Ascending aorta (tissue), 2 donors: ENCODE measurements at regions not wholly inside any gene's neighbourhood (a gene's known extent, or its start where the extent isn't known, plus 50 kb on each side); places are given as distances from the start of the nearest gene placed in this dataset.
"Not testable (repeated sequence)": the region's sequence is repeated elsewhere in the genome, so short reads cannot be mapped to it uniquely, and the experiment has no call there.

Experiments
- DNase-seq, 2 donors: peaks; one replicate each; pipeline ENCODE4 v3.0.0-alpha.2; 2019; ENCODE audit warnings: low spot score in 2 of 2
- H3K27ac ChIP-seq, 2 donors: fragments of 200-600 bp; sonication (generic); one replicate each; pipeline ENCODE4 v1.5.1; 2016 to 2017; ENCODE audit warnings: mild to moderate bottlenecking in 1 of 2
- H3K27me3 ChIP-seq: fragments of 200-600 bp; sonication (generic); one replicate; pipeline ENCODE4 v1.5.1; 2017
- H3K36me3 ChIP-seq, 2 donors: fragments of 200-600 bp; sonication (generic); one replicate each; pipeline ENCODE4 v1.5.1; 2016
- H3K4me1 ChIP-seq, 2 donors: fragments of 200-600 bp; sonication (generic); one replicate each; pipeline ENCODE4 v1.5.1; 2016 to 2017; ENCODE audit warnings: mild to moderate bottlenecking in 1 of 2
- H3K4me3 ChIP-seq, 2 donors: fragments of 200-600 bp; sonication (generic); one replicate each; pipeline ENCODE4 v1.5.1; 2016 to 2017; ENCODE audit warnings: mild to moderate bottlenecking in 1 of 2
- H3K9me3 ChIP-seq, 2 donors: fragments of 200-600 bp; sonication (generic); one replicate each; pipeline ENCODE4 v1.5.1; 2016
- CTCF ChIP-seq, 3 experiments: fragments of 200-600 bp in 2 of 3; fragments of 450-650 bp in 1 of 3; sonication (generic) in 2 of 3; IDR thresholded peaks; one replicate each; pipeline ENCODE4 v1.5.1; 2016 to 2019; ENCODE audit warnings: antibody characterized with exemption in 3 of 3, mild to moderate bottlenecking in 1 of 3, moderate library complexity in 1 of 3
- intact Hi-C: fragments of 100-400 bp; cut with DNase I; formaldehyde crosslinking; loops from one replicate; pipeline ENCODE4 v1.15.1; 2023

- Histone ChIP-seq H3K36me3 (no peaks in the 10 kb centered on the region), H3K4me3 (no peak overlapping the region), H3K27me3 (no peaks in the 10 kb centered on the region), H3K27ac (no peak overlapping the region), H3K4me1 (no peaks in the 10 kb centered on the region), H3K9me3 (no peaks in the 10 kb centered on the region)
- DNase-seq, result no peak
- TF ChIP-seq CTCF (IDR thresholded peaks at IDR 0.05), result no peak
- intact Hi-C loops, result no loop called here
Observed at GRCh38 chr5:92308679-92309078, 925.6 kb upstream of the ARRDC3 start.

DNA sequence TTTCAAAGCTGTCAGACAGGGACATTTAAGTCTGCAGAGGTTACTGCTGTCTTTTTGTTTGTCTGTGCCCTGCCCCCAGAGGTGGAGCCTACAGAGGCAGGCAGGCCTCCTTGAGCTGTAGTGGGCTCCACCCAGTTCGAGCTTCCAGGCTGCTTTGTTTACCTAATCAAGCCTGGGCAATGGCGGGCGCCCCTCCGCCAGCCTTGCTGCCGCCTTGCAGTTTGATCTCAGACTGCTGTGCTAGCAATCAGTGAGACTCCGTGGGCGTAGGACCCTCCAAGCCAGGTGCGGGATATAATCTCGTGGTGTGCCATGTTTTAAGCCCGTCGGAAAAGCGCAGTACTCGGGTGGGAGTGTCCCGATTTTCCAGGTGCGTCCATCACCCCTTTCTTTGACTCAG, 919.2 kb upstream of the ARRDC3 start:
- H3K27me3 ChIP-seq, H3K27ac ChIP-seq, intact Hi-C loops, H3K9me3 ChIP-seq, DNase-seq, H3K4me1 ChIP-seq, H3K4me3 ChIP-seq, H3K36me3 ChIP-seq: not testable (repeated sequence)

DNA sequence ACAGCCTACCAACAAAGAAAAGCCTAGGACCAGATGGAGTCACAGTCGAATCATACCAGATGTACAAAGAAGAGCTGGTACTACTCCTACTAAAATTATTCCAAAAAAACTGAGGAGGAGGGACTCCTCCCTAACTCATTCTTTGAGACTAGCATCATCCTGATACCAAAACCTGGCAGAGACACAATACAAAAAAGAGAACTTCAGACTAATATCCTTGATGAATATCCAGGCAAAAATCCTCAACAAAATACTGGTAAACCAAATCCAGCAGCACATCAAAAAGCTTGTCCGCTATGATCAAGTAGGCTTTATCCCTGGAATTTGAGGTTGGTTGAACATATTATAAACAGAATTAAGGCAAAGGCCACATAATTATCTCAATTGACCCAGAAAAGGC, 900.4 kb upstream of the ARRDC3 start:
- Histone ChIP-seq H3K27me3 (no peaks in the 10 kb centered on the region), H3K4me1 (no peaks in the 10 kb centered on the region), H3K9me3 (no peaks in the 10 kb centered on the region), H3K36me3 (no peaks in the 10 kb centered on the region), H3K4me3 (no peak overlapping the region), H3K27ac (no peak overlapping the region)
- DNase-seq, result no peak
- no peak for TF ChIP-seq CTCF (IDR thresholded peaks at IDR 0.05)
- intact Hi-C loops, result no loop called here

DNA sequence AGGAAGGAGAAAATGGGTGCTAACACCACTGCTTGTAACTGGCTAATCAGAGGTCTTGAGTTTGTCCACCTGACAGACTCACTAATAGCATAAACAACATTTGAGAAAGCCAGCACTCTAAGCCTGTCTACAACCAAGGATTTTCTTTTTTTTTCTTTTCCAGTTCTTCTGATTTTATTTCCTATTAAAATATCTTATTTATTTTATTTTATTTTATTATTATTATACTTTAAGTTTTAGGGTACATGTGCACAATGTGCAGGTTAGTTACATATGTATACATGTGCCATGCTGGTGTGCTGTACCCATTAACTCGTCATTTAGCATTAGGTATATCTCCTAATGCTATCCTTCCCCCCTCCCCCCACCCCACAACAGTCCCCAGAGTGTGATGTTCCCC, 888.6 kb upstream of the ARRDC3 start:
- H3K27ac ChIP-seq, DNase-seq, H3K36me3 ChIP-seq, H3K9me3 ChIP-seq, intact Hi-C loops, H3K4me1 ChIP-seq, H3K4me3 ChIP-seq, H3K27me3 ChIP-seq: not testable (repeated sequence)

DNA sequence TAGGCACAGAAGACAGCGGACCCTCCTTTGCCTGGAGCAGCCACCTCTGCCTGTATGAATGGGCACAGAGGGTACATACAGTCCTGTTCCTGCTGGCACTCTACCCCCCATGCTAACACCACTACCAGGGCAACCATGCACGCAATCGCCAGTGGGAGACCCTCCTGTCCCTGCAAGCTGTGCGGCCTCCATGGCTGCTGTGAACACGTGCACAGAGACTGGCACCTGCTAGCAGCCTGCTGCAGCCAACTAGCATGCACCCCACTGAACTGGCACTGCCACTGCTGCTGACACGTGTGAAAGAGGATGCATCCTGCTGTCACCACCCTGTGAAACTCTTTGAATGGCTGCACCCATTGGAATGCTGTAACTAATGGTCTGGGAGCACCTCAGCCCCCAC, 885.2 kb upstream of the ARRDC3 start:
- H3K9me3 ChIP-seq, result no peaks in the 10 kb centered on the region
- H3K27ac ChIP-seq, result no peak overlapping the region
- no peaks in the 10 kb centered on the region for H3K4me1 ChIP-seq
- no peak for TF ChIP-seq CTCF (IDR thresholded peaks at IDR 0.05)
- intact Hi-C loops, result no loop called here
- H3K36me3 ChIP-seq, result no peaks in the 10 kb centered on the region
- no peak for DNase-seq
- H3K4me3 ChIP-seq, result no peak overlapping the region
- H3K27me3 ChIP-seq, result no peaks in the 10 kb centered on the region

GRCh38 chr5:92267830-92268229, 884.7 kb upstream of the ARRDC3 start:
- H3K27me3 ChIP-seq, result no peaks in the 10 kb centered on the region
- H3K4me3 ChIP-seq, result no peak overlapping the region
- H3K27ac ChIP-seq, result no peak overlapping the region
- DNase-seq, result no peak
- no peaks in the 10 kb centered on the region for H3K36me3 ChIP-seq
- no peaks in the 10 kb centered on the region for H3K9me3 ChIP-seq
- H3K4me1 ChIP-seq, result no peaks in the 10 kb centered on the region
- intact Hi-C loops, result no loop called here
- TF ChIP-seq CTCF (IDR thresholded peaks at IDR 0.05), result no peak

DNA sequence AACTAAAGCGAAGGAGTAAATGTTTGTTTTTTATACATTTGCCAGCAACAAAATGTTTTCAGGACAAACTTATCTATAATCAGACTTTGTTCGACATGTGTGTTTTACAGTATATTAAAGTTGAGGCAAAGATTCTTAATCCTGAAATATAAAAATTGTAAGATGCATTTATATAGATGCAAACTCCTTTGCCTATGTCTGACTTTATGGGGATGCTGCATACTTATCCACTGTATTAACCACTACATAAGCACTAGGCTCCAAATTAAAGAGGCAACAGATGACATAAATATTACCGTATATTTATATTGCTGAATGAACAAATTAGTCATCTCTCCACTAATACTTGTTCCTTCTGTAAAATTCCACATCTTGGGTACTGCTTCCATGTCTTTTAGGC, 882.7 kb upstream of the ARRDC3 start:
- H3K4me1 ChIP-seq, result no peaks in the 10 kb centered on the region
- no peaks in the 10 kb centered on the region for H3K36me3 ChIP-seq
- no peaks in the 10 kb centered on the region for H3K9me3 ChIP-seq
- H3K27ac ChIP-seq, result no peak overlapping the region
- no peaks in the 10 kb centered on the region for H3K27me3 ChIP-seq
- no peak for DNase-seq
- intact Hi-C loops, result no loop called here
- no peak for TF ChIP-seq CTCF (IDR thresholded peaks at IDR 0.05)
- no peak overlapping the region for H3K4me3 ChIP-seq

DNA sequence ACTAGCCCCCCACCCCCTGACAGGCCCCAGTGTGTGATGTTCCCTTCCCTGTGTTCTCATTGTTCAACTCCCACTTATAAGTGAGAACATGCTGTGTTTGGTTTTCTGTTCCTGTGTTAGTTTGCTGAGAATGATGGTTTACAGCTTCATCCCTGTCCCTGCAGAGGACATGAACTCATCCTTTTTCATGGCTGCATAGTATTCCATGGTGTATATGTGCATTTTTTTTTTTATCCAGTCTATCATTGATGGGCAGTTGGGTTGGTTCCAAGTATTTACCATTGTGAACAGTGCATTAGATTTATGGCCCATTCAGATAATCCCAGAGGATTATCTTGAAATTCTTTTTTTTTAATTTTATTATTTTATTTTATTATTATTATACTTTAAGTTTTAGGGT, 872.5 kb upstream of the ARRDC3 start:
- H3K4me1 ChIP-seq, DNase-seq, H3K36me3 ChIP-seq, intact Hi-C loops, H3K27me3 ChIP-seq, H3K9me3 ChIP-seq, H3K27ac ChIP-seq, H3K4me3 ChIP-seq: not testable (repeated sequence)
